ENCODE measurements at regions not wholly inside any gene's neighbourhood (a gene's known extent, or its start where the extent isn't known, plus 50 kb on each side); places are given as distances from the start of the nearest gene placed in this dataset.

GRCh38 chr2:145755019-145755837 lies 1235.3 kb upstream of the ZEB2 start:
- Histone ChIP-seq H3K27me3 (replicated peaks in 1 of 4; ENCODE audit: control extremely low read depth in 1 of 4, control insufficient read depth in 3 of 4, insufficient read depth in 4 of 4, low read length in 3 of 4) (no peaks in the 10 kb centered on the region), H3K4me2 (replicated peaks; ENCODE audit: low read depth, low read length, poor library complexity, severe bottlenecking) (no peak overlapping the region), H3K4me3 (ENCODE audit: control extremely low read depth in 1 of 5, extremely low read depth in 1 of 5, insufficient read depth in 1 of 5, low read depth in 2 of 5, low read length in 4 of 5) (no peak overlapping the region), H2AFZ (ENCODE audit: insufficient read depth, low read depth, low read length, poor library complexity, severe bottlenecking) (no peak overlapping the region), H3K79me2 (ENCODE audit: control insufficient read depth, insufficient read depth, low read length) (no peaks in the 10 kb centered on the region), H3K9me3 (ENCODE audit: control extremely low read depth in 1 of 3, control insufficient read depth in 2 of 3, insufficient read depth in 1 of 3, low read length in 2 of 3) (no peaks in the 10 kb centered on the region), H4K20me1 (ENCODE audit: control insufficient read depth, insufficient read depth, low read length, poor library complexity, severe bottlenecking) (no peaks in the 10 kb centered on the region), H3K4me1 (ENCODE audit: control insufficient read depth in 2 of 2, insufficient read depth in 2 of 2, low read length in 2 of 2) (peaks cover 25 to 32% of the 10 kb centered on the region in 2 donors), H3K36me3 (replicated peaks in 1 of 2; ENCODE audit: control extremely low read depth in 1 of 2, control insufficient read depth in 1 of 2, extremely low read depth in 1 of 2, insufficient read depth in 2 of 2, low read length in 1 of 2) (no peaks in the 10 kb centered on the region), H3K9ac (ENCODE audit: low read length) (no peak overlapping the region), H3K27ac (ENCODE audit: low read length in 2 of 2) (no peak overlapping the region)
- WGBS (ENCODE audit: insufficient coverage): 100% methylated on average over 1 of the region's 6 CpGs
- TF ChIP-seq EZH2 (IDR thresholded peaks at IDR 0.05; ENCODE audit: borderline replicate concordance, insufficient read depth, low read depth, low read length, poor library complexity, severe bottlenecking) (no peak), CTCF (IDR thresholded peaks at IDR 0.05) (no peak)
- H3K4me1 Mint-ChIP-seq: peaks cover 28% of the 10 kb centered on the region
- H3K27me3 Mint-ChIP-seq: no peaks in the 10 kb centered on the region
- no peak for DNase-seq
- no peak for ATAC-seq (ENCODE audit: low read depth)
- H3K27ac Mint-ChIP-seq: no peak overlapping the region
- intact Hi-C loops (cut with micrococcal nuclease): no loop called here
- no peaks in the 10 kb centered on the region for H3K9me3 Mint-ChIP-seq (ENCODE audit: insufficient read depth)
- POLR2A ChIA-PET: no interaction called here
- H3K4me3 Mint-ChIP-seq: no peak overlapping the region
- CTCF ChIA-PET: interaction anchor here (0.7 kb wide), 1 partner anchor 1486 kb away, joined by 4 read pairs; no protein-coding TSS in a partner anchor

DNA sequence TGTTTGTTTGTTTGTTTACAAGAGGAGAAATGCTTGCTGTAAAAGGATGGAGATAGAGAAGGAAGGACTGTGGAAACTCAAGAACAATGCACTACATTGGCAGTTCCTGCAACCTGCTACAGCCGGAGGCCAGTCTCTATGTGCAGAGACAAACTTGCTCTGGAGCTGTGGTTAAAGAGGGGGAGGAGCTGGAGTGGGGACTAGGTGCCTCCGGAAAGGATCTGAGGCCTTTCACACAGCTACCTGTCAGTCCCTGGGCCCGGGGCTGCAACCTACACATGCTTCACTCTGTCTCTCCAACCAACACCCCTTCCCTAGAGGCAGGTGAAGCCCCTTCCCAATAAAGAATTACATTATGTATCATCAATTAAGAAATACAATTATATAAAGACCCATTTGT lies 1234.0 kb upstream of the ZEB2 start:
- intact Hi-C loops (cut with micrococcal nuclease): loop anchor here (2.0 to 5.0 kb wide), 4 partner anchors 342 to 1421 kb away; partner anchors contain the start of gene ZEB2
- peaks cover 40% of the 10 kb centered on the region for H3K4me1 Mint-ChIP-seq
- no peak overlapping the region for H3K27ac ChIP-seq (ENCODE audit: low read length in 2 of 2)

More for the DNA sequence above, 1234.0 kb upstream of the ZEB2 start:
- Mint-ChIP-seq H3K27me3 (no peaks in the 10 kb centered on the region), H3K9me3 (ENCODE audit: insufficient read depth) (no peaks in the 10 kb centered on the region), H3K27ac (no peak overlapping the region), H3K4me3 (no peak overlapping the region)
- Histone ChIP-seq H3K9me3 (ENCODE audit: control extremely low read depth in 1 of 3, control insufficient read depth in 2 of 3, insufficient read depth in 1 of 3, low read length in 2 of 3) (no peaks in the 10 kb centered on the region), H4K20me1 (ENCODE audit: control insufficient read depth, insufficient read depth, low read length, poor library complexity, severe bottlenecking) (no peaks in the 10 kb centered on the region), H3K36me3 (replicated peaks in 1 of 2; ENCODE audit: control extremely low read depth in 1 of 2, control insufficient read depth in 1 of 2, extremely low read depth in 1 of 2, insufficient read depth in 2 of 2, low read length in 1 of 2) (no peaks in the 10 kb centered on the region), H2AFZ (ENCODE audit: insufficient read depth, low read depth, low read length, poor library complexity, severe bottlenecking) (no peak overlapping the region), H3K9ac (ENCODE audit: low read length) (no peak overlapping the region), H3K79me2 (ENCODE audit: control insufficient read depth, insufficient read depth, low read length) (no peaks in the 10 kb centered on the region), H3K27me3 (replicated peaks in 1 of 4; ENCODE audit: control extremely low read depth in 1 of 4, control insufficient read depth in 3 of 4, insufficient read depth in 4 of 4, low read length in 3 of 4) (no peaks in the 10 kb centered on the region), H3K4me3 (ENCODE audit: control extremely low read depth in 1 of 5, extremely low read depth in 1 of 5, insufficient read depth in 1 of 5, low read depth in 2 of 5, low read length in 4 of 5) (no peak overlapping the region), H3K4me1 (ENCODE audit: control insufficient read depth in 2 of 2, insufficient read depth in 2 of 2, low read length in 2 of 2) (peaks cover 36 to 43% of the 10 kb centered on the region in 2 donors), H3K4me2 (replicated peaks; ENCODE audit: low read depth, low read length, poor library complexity, severe bottlenecking) (no peak overlapping the region)
- CTCF ChIA-PET: interaction anchor here (1.5 to 1.9 kb wide), 2 partner anchors 62 to 1245 kb away, joined by 3 to 9 read pairs; no protein-coding TSS in a partner anchor
- POLR2A ChIA-PET: no interaction called here
- DNase-seq (no peak), ATAC-seq (ENCODE audit: low read depth) (no peak)
- TF ChIP-seq CTCF (IDR thresholded peaks at IDR 0.05) (no peak), EZH2 (IDR thresholded peaks at IDR 0.05; ENCODE audit: borderline replicate concordance, insufficient read depth, low read depth, low read length, poor library complexity, severe bottlenecking) (no peak)
- WGBS (ENCODE audit: insufficient coverage): no CpG with 5 or more reads among the region's 3 CpGs
